Adrenal gland (tissue), 5 donors: ENCODE measurements at regions not wholly inside any gene's neighbourhood (a gene's known extent, or its start where the extent isn't known, plus 50 kb on each side); places are given as distances from the start of the nearest gene placed in this dataset.

Source experiments
- CTCF ChIP-seq, 6 experiments: fragments of 450-650 bp in 4 of 6; fragments of 200-600 bp in 2 of 6; sonication (generic) in 1 of 6; IDR thresholded peaks; 1 replicate in 5 of 6; 2 replicates in 1 of 6; pipeline versions ENCODE4 v1.5.1 to v1.8.0; 2016 to 2021; ENCODE audit warnings: antibody characterized with exemption in 6 of 6, mild to moderate bottlenecking in 2 of 6, moderate library complexity in 1 of 6
- POLR2A ChIP-seq, 2 donors: fragments of 450-650 bp; IDR thresholded peaks; one replicate each; pipeline ENCODE4 v1.6.1; 2017; ENCODE audit warnings: antibody characterized with exemption in 2 of 2, mild to moderate bottlenecking in 2 of 2, moderate library complexity in 1 of 2
- donor health status: DM: no; HTN: no; CAD: no.

GRCh38 chr4:54433686-54434085 lies 204.6 kb downstream of the PDGFRA start:
- TF ChIP-seq CTCF (IDR thresholded peaks at IDR 0.05) (peak in 2 of 6 experiments; percentile 13 to 16), POLR2A (IDR thresholded peaks at IDR 0.05) (no peak)
